K562 (cell line): ENCODE measurements at regions not wholly inside any gene's neighbourhood (a gene's known extent, or its start where the extent isn't known, plus 50 kb on each side); places are given as distances from the start of the nearest gene placed in this dataset.

Experiments used
- ATAC-seq: fragments of 200-7000 bp; cut with Tn5 transposase; 3 replicates; pipeline ENCODE4 v1.9.1; 2020; ENCODE audit warnings: moderate library complexity
- BruUV-seq: library from RNA; stranded (reverse); fragments of 400-500 nt; replicated peaks from 2 replicates; lab custom pipeline; 2021; lab: Mats Ljungman, UMichigan
- CTCF ChIA-PET: fragments of 300-600 bp; formaldehyde crosslinking; extraction: SDS; loops from one replicate; lab custom pipeline; 2021; ENCODE audit warnings: low intra/inter-chr PET ratio; lab: Yijun Ruan, JAX
- POLR2A ChIA-PET: fragments of 300-600, 350-650 bp; sonication (Branson Sonifier 250); formaldehyde crosslinking; extraction: SDS; loops from one replicate; lab custom pipeline; 2021; ENCODE audit warnings: antibody characterized with exemption, inconsistent platforms; lab: Yijun Ruan, JAX
- DNase-seq, 4 experiments: peaks; one replicate each; pipeline versions ENCODE4 v3.0.0 to v3.0.0-alpha.2; 2011 to 2018; ENCODE audit warnings: low spot score in 3 of 4, mixed read lengths in 3 of 4; ENCODE audit errors: extremely low read depth in 1 of 4
- FAIRE-seq: peaks from 2 replicates; lab custom pipeline; 2011; peaks lifted over from hg19 to GRCh38; lab: Jason Lieb, UNC
- H2AFZ ChIP-seq: 2 replicates; pipeline ENCODE4 v1.6.0; 2011; ENCODE audit warnings: low read depth, low read length, control low read depth, inconsistent platforms
- H3K27ac ChIP-seq: fragments of 200-600 bp; 3 replicates; pipeline ENCODE4 v1.8.0; 2011; ENCODE audit warnings: low read depth, mild to moderate bottlenecking, control low read depth, inconsistent platforms, low read length, moderate library complexity, mixed read lengths; ENCODE audit errors: extremely low read depth
- H3K27me3 ChIP-seq, 2 experiments: fragments of 300-600 bp in 1 of 2; 2 replicates in 1 of 2; 3 replicates in 1 of 2; pipeline versions ENCODE4 v1.6.0 to v1.8.0; 2011; ENCODE audit warnings: inconsistent platforms in 2 of 2, low read length in 2 of 2, mild to moderate bottlenecking in 1 of 2, mixed read lengths in 1 of 2, moderate library complexity in 1 of 2; ENCODE audit not compliant: control insufficient read depth in 2 of 2, insufficient read depth in 2 of 2
- H3K36me3 ChIP-seq: fragments of 300-600 bp; 3 replicates; pipeline ENCODE4 v1.8.0; 2011; ENCODE audit warnings: mild to moderate bottlenecking, low read length, inconsistent platforms; ENCODE audit not compliant: control insufficient read depth, insufficient read depth
- H3K4me1 ChIP-seq, 2 experiments: fragments of 200-600 bp in 1 of 2; replicated peaks in 1 of 2; 2 replicates in 1 of 2; 3 replicates in 1 of 2; pipeline versions ENCODE4 v1.5.1 to v1.8.0; 2011; ENCODE audit warnings: inconsistent platforms in 2 of 2, low read length in 2 of 2, mild to moderate bottlenecking in 1 of 2, mixed read lengths in 1 of 2, moderate library complexity in 1 of 2; ENCODE audit not compliant: control insufficient read depth in 2 of 2, insufficient read depth in 2 of 2
- H3K4me2 ChIP-seq: 2 replicates; pipeline ENCODE4 v1.6.1; 2011; ENCODE audit warnings: low read length, control low read depth, inconsistent platforms, mixed read lengths; ENCODE audit not compliant: insufficient read depth
- H3K4me3 ChIP-seq: fragments of 200-600 bp; sonication (generic), shearing (Covaris generic); 2 replicates; pipeline ENCODE4 v1.5.1; 2016; ENCODE audit warnings: control low read depth, inconsistent platforms
- H3K79me2 ChIP-seq: fragments of 200-600 bp; 3 replicates; pipeline ENCODE4 v1.8.0; 2011; ENCODE audit warnings: low read length, inconsistent platforms; ENCODE audit not compliant: control insufficient read depth, insufficient read depth
- H3K9ac ChIP-seq, 2 experiments: 2 replicates each; pipeline versions ENCODE4 v1.6.0 to v1.6.1; 2011; ENCODE audit warnings: low read depth in 2 of 2, low read length in 2 of 2, control low read depth in 1 of 2, inconsistent platforms in 1 of 2, mild to moderate bottlenecking in 1 of 2, mixed read lengths in 1 of 2; ENCODE audit not compliant: insufficient read depth in 1 of 2
- H3K9me1 ChIP-seq: one replicate; pipeline ENCODE4 v1.6.0; 2011; ENCODE audit warnings: inconsistent platforms, mild to moderate bottlenecking, low read length, moderate library complexity; ENCODE audit not compliant: control insufficient read depth, insufficient read depth
- H3K9me3 ChIP-seq: replicated peaks from 2 replicates; pipeline ENCODE4 v1.5.1; 2011; ENCODE audit warnings: low read depth, low read length, inconsistent platforms; ENCODE audit not compliant: control insufficient read depth, insufficient read depth
- H4K20me1 ChIP-seq: replicated peaks from 2 replicates; pipeline ENCODE4 v1.6.1; 2011; ENCODE audit warnings: low read length, inconsistent platforms, mixed read lengths; ENCODE audit not compliant: control insufficient read depth, insufficient read depth
- C11orf30 ChIP-seq: fragments of 450-650 bp; IDR thresholded peaks from 2 replicates; pipeline ENCODE4 v1.6.1; 2016; ENCODE audit warnings: low read depth, mild to moderate bottlenecking
- MAFF ChIP-seq: IDR thresholded peaks from 2 replicates; pipeline ENCODE4 v1.6.1; 2012; ENCODE audit warnings: low read length, improper control_type of control experiment
- TSHZ1 ChIP-seq: fragments of 250-450 bp; sonication (Bioruptor Pico); IDR thresholded peaks from 2 replicates; pipeline ENCODE4 v1.4.0; 2020; ENCODE audit warnings: mild to moderate bottlenecking, moderate library complexity
- ZNF316 ChIP-seq: fragments of 450-650 bp; IDR thresholded peaks from 2 replicates; pipeline ENCODE4 v1.6.1; 2016
- in situ Hi-C: fragments of 300-500 bp; cut with MboI; formaldehyde crosslinking; loops from 4 replicates; pipeline ENCODE4 v1.15.0; 2018; ENCODE audit warnings: inconsistent platforms, mixed read lengths
- intact Hi-C: fragments of 100-400 bp; cut with micrococcal nuclease; formaldehyde crosslinking; loops from 2 replicates; pipeline ENCODE4 v1.14.2; 2022

GRCh38 chr3:151944356-151944755 lies 70.9 kb downstream of the SUCNR1 start:
- H3K79me2 ChIP-seq = no peaks in the 10 kb centered on the region
- no peaks in the 10 kb centered on the region for H4K20me1 ChIP-seq
- no peak overlapping the region for H3K4me2 ChIP-seq
- no peak overlapping the region for H3K4me3 ChIP-seq
- no peaks in the 10 kb centered on the region for H3K36me3 ChIP-seq
- TF ChIP-seq C11orf30 = peak; percentile 56
- TF ChIP-seq MAFF = 0 out of 2 replicates have a peak, but pooled peaks have one; percentile 4
- peak; percentile 80 for TF ChIP-seq ZNF316
- TF ChIP-seq TSHZ1 = no peak
- intact Hi-C loops (no loop called here), in situ Hi-C loops (no loop called here)
- ChIA-PET CTCF (no interaction called here), POLR2A (interaction anchor here (0.6 kb wide), 1 partner anchor 8 kb away, joined by 3 read pairs; no protein-coding TSS in a partner anchor)
- H3K27ac ChIP-seq = no peak overlapping the region
- ATAC-seq = no peak
- no peak for DNase-seq
- no peak overlapping the region for H3K9ac ChIP-seq
- no peaks in the 10 kb centered on the region for H3K27me3 ChIP-seq
- FAIRE-seq = no peak
- BruUV-seq = no TSS peak
- H3K4me1 ChIP-seq = no peaks in the 10 kb centered on the region
- H3K9me1 ChIP-seq = no peaks in the 10 kb centered on the region
- H3K9me3 ChIP-seq = no peaks in the 10 kb centered on the region; the same call in 1 of the 2 replicates
- H2AFZ ChIP-seq = no peak overlapping the region
